ENCODE measurements at regions not wholly inside any gene's neighbourhood (a gene's known extent, or its start where the extent isn't known, plus 50 kb on each side); places are given as distances from the start of the nearest gene placed in this dataset.
A peak's percentile ranks its signal among the peaks of the same experiment; 100 is the strongest.

DNA sequence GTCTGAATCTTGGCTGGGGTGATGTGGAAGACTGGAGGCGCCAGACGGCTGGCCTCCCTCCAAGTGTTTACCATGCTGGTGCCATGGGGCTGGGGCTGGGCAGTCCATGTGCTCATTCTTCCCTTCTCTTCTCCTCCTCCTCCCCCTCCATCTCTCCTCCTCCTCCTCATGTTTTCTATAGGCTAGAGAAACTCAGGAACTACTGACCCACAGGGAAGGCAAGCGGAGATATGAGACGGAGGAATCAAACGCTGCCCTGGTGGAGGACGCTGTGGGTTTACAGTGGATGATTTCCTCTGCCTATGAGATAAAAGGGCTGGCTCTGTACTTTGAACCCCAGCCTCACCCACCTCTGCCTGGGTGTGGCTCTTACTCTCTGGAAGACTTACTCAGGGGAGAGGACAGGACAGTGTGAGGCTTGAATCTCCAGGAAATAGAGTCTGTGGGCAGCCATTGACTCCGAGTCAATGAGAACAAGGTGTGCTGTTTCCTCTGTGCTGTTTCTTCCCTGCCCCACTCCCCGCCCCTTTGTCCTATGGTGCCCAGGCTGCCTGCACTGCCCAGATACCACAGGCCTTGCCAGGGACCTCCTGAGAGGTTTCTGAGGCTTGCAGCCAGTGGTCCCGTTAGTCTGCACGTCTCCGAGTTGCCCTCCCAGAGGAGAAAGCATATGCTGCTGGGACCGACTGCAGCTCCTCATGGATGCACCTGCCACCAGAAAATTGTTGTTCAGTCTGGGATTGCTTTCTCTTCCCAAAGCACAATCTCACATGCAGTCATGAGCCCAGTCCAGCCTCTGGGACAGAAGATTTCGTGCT, 132.6 kb upstream of the ARHGAP5 start:
- peak; percentile 64 for DNase-seq

GRCh38 chr14:31945074-31945613, 132.0 kb upstream of the ARHGAP5 start:
- DNase-seq, result peak; percentile 71

- no peak for DNase-seq
Observed at GRCh38 chr14:31945701-31946100, 131.4 kb upstream of the ARHGAP5 start.

DNA sequence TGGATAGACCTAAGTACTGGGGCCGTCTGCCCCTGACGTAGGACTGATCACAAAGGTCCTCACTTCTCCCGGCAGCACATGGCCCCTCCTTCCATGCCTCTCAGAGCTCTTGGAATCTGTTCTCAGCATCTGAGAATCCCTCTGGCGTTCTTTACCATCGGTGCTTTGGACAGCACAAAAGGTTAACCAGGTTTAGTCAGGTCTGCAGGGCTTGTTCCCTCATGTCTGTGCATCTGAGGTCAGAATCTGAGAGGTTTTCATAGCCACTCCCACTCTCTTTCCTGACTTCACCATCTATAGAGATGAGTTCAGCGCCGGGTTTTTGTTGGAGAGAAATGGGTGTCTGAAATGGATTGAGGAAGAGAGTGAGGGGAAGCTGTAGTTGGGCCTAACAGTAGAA, 130.0 kb upstream of the ARHGAP5 start:
- DNase-seq, result no peak

DNA sequence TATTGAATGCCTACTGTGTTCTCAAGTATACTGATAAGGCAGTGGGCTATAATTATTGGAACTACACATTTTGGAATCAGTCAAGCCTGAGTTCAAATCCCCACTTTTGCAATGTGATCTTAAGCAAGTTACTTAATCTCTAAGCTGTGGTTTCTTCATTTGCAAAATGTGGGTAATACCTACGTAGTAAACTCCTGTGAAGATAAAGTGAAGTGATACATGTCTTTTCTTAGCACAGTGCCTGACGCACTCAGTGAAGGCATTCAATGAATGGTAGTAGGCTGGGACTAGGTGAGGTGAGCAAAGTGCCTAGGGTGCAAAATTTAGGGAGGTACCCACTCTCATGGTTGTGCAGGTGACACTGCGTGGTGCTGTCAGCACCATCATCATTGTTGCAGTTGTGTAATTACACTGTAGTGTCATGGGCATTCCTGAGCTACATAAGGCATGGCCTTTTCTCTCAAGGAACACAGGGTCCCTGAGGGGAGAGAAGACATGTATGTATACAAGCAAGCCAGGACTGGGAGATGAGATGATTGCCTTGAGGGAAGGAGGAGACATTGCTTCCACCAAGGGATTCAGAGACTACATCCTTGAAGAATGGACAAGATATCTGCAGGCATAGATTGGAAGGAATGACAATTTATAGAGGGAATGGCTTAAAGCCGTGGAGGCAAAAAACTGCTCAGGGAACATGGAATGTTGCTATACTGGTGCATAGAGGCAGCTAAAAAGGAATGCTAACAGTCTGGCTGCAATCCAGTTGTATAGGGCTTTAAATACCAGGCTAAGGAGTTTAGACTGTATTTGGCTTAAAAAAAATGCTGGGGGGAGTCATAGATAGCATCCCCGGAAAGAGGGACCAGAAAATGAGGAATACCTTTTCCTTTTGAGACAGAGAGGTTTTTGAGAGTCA, 129.2 kb upstream of the ARHGAP5 start:
- no peak for DNase-seq

GRCh38 chr14:31949709-31950108, 127.4 kb upstream of the ARHGAP5 start:
- DNase-seq, result no peak

- no peak for DNase-seq
Observed at GRCh38 chr14:31950331-31950730, 126.8 kb upstream of the ARHGAP5 start.

GRCh38 chr14:31950764-31951637, 126.1 kb upstream of the ARHGAP5 start:
- DNase-seq, result no peak

DNA sequence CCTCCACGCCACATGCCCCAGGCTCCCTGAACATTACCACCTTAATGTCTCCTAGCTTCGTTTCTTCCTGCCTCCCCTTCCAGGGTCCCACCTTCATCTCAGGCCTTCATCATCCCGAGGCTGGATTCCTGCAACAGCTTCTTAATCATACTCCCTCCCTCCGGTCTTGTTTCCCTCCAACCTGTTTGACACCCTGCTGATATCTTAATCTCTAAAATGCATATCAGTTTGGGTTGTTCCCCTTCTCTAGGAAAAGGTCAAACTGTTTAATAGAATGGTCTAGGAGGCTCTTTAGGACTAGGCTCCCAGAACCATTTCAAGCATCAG, 125.5 kb upstream of the ARHGAP5 start:
- no peak for DNase-seq

GRCh38 chr14:31952573-31952972, 124.5 kb upstream of the ARHGAP5 start:
- no peak for DNase-seq

DNA sequence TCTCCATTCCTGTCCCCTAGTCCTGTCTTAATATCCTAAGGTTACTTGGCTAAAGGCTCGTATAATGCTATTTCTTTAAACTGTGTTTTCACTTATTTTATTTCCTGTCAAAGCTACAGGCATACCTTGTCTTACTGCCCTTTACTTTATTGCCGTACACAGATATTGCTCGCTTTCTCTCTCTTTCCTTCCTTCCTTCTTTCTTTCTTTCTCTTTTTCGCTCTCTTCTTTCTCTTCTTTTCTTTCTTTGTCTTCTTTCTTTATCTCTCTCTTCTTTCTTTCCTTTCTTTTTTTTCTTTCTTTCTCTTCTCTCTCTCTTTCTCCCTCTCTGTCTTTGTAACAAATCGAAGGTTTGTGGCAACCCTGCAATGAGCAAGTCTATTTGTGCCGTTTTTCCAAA, 123.9 kb upstream of the ARHGAP5 start:
- DNase-seq, result no peak

DNA sequence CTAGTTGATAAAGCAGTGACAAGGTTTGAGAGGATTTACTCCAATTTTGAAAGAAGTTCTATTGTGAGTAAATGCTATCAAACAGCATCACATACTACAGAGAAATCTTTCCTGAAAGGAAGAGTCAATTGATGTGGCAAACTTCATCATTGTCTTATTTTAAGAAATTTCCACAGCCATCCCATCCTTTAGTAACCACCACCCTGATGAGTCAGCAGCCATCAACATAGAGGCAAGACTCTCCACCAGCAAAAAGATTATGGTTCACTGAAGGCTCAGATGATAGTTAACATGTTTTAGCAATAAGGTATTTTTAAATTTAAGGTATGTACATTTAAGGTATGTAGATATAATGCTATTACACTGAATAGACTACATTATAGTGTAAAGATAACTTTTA, 122.1 kb upstream of the ARHGAP5 start:
- DNase-seq, result no peak

GRCh38 chr14:31955936-31956579, 121.0 kb upstream of the ARHGAP5 start:
- no peak for DNase-seq

GRCh38 chr14:31957565-31957964, 119.5 kb upstream of the ARHGAP5 start:
- no peak for DNase-seq

GRCh38 chr14:31960039-31960438, 117.1 kb upstream of the ARHGAP5 start:
- DNase-seq, result no peak

GRCh38 chr14:31961896-31962295, 115.2 kb upstream of the ARHGAP5 start:
- no peak for DNase-seq

GRCh38 chr14:31962920-31963319, 114.2 kb upstream of the ARHGAP5 start:
- no peak for DNase-seq

- no peak for DNase-seq
Observed at GRCh38 chr14:31963587-31963986, 113.5 kb upstream of the ARHGAP5 start.

DNA sequence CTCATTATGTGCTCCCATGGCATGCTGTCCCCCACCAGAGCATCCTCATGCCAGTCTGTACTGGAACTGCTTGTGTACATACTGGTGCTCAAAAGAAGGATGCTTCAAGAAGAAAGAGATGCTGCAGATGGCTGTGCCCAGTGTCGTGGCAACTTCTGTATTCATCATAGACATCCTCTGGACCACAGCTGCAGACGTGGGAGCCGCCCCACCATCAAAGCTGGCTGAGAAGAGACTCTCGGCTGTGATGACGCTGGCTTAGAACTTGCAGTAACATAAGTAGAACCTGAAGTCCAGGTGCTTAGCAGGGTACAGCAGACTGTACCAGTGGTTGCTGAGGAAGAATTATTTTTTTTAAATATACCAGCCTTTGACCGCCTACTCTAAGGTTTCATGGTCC, 112.6 kb upstream of the ARHGAP5 start:
- no peak for DNase-seq

GRCh38 chr14:31965071-31965734, 111.9 kb upstream of the ARHGAP5 start:
- no peak for DNase-seq

GRCh38 chr14:31965735-31966598, 111.1 kb upstream of the ARHGAP5 start:
- no peak for DNase-seq
